Panc1 (cell line): ENCODE measurements at regions not wholly inside any gene's neighbourhood (a gene's known extent, or its start where the extent isn't known, plus 50 kb on each side); places are given as distances from the start of the nearest gene placed in this dataset.
"Not testable (repeated sequence)": the region's sequence is repeated elsewhere in the genome, so short reads cannot be mapped to it uniquely, and the experiment has no call there.

ENCODE experiments used
- ATAC-seq: fragments of 200-7000 bp; cut with Tn5 transposase; 2 replicates; pipeline ENCODE4 v1.9.1; 2020; ENCODE audit warnings: mild to moderate bottlenecking, moderate library complexity
- BruUV-seq: library from RNA; stranded (reverse); fragments of 400-500 nt; replicated peaks from 2 replicates; lab custom pipeline; 2021; lab: Mats Ljungman, UMichigan
- CTCF ChIA-PET: fragments of 300-600 bp; sonication (Branson Sonifier 250); formaldehyde crosslinking; loops from one replicate; lab custom pipeline; 2022; ENCODE audit warnings: antibody characterized with exemption; lab: Charles Lee
- POLR2A ChIA-PET: fragments of 300-600 bp; sonication (Branson Sonifier 250); formaldehyde crosslinking; loops from one replicate; lab custom pipeline; 2022; ENCODE audit warnings: antibody characterized with exemption; lab: Charles Lee
- DNase-seq: peaks from one replicate; pipeline ENCODE4 v3.0.0-alpha.2; 2010; ENCODE audit warnings: low read depth, low spot score
- H3K27ac ChIP-seq: 2 replicates; pipeline ENCODE4 v1.5.1; 2011; ENCODE audit warnings: mild to moderate bottlenecking, low read length, inconsistent platforms
- H3K27me3 ChIP-seq: fragments of 200-500 bp; sonication (Bioruptor generic); 2 replicates; pipeline ENCODE4 v1.6.0; 2014; ENCODE audit warnings: low read length, inconsistent platforms; ENCODE audit not compliant: control insufficient read depth, insufficient read depth
- H3K36me3 ChIP-seq: fragments of 200-500 bp; sonication (Bioruptor generic); 2 replicates; pipeline ENCODE4 v1.5.1; 2014; ENCODE audit warnings: inconsistent platforms, mild to moderate bottlenecking, low read length, moderate library complexity; ENCODE audit not compliant: control insufficient read depth, insufficient read depth
- H3K4me1 ChIP-seq: 2 replicates; pipeline ENCODE4 v1.5.1; 2011; ENCODE audit warnings: inconsistent platforms, mild to moderate bottlenecking, low read length, moderate library complexity; ENCODE audit not compliant: control insufficient read depth, insufficient read depth
- H3K4me3 ChIP-seq, 2 experiments: 2 replicates each; pipeline ENCODE4 v1.5.1; 2011 to 2012; ENCODE audit warnings: low read depth in 2 of 2, low read length in 2 of 2, mild to moderate bottlenecking in 2 of 2, inconsistent platforms in 1 of 2, moderate library complexity in 1 of 2
- H3K9me3 ChIP-seq: fragments of 200-500 bp; sonication (Bioruptor generic); 2 replicates; pipeline ENCODE4 v1.5.1; 2014; ENCODE audit warnings: low read depth, mild to moderate bottlenecking, inconsistent platforms, low read length, moderate library complexity; ENCODE audit not compliant: control insufficient read depth, insufficient read depth
- CTCF ChIP-seq: fragments of 450-650 bp; IDR thresholded peaks from 2 replicates; pipeline ENCODE4 v1.5.1; 2017; ENCODE audit warnings: mild to moderate bottlenecking
- POLR2AphosphoS5 ChIP-seq: IDR thresholded peaks from 2 replicates; pipeline ENCODE4 v1.6.1; 2012; ENCODE audit warnings: mild to moderate bottlenecking, low read depth, low read length, moderate library complexity
- REST ChIP-seq, 2 experiments: IDR thresholded peaks; 2 replicates each; pipeline ENCODE4 v1.6.1; 2011 to 2012; ENCODE audit warnings: low read depth in 2 of 2, control low read depth in 1 of 2, low read length in 1 of 2, mild to moderate bottlenecking in 1 of 2, moderate library complexity in 1 of 2; ENCODE audit not compliant: insufficient read depth in 1 of 2
- SIN3A ChIP-seq: IDR thresholded peaks from 2 replicates; pipeline ENCODE4 v1.6.1; 2012; ENCODE audit warnings: low read depth, mild to moderate bottlenecking, low read length, moderate library complexity, borderline replicate concordance; ENCODE audit not compliant: insufficient read depth
- TCF7L2 ChIP-seq: IDR thresholded peaks from 2 replicates; pipeline ENCODE4 v1.6.1; 2011; ENCODE audit warnings: mild to moderate bottlenecking, low read depth, low read length, inconsistent platforms
- in situ Hi-C: cut with HindIII; loops from 2 replicates; pipeline ENCODE4 v1.10.0; 2016; ENCODE audit warnings: low sequenced_read_pairs, low pct_unique_long_range_greater_than_20kb
- intact Hi-C: fragments of 100-400 bp; cut with micrococcal nuclease; formaldehyde crosslinking; loops from one replicate; pipeline ENCODE4 v1.10.0; 2022; ENCODE audit not compliant: unreplicated experiment

GRCh38 chr10:22779331-22780019 is 65.1 kb upstream of the PIP4K2A start:
- CTCF ChIA-PET: no interaction called here
- no TSS peak for BruUV-seq
- in situ Hi-C loops: no loop called here

GRCh38 chr10:22774102-22774501 is 59.7 kb upstream of the PIP4K2A start:
- CTCF ChIA-PET: no interaction called here
- intact Hi-C loops: no loop called here
- ATAC-seq (no peak), DNase-seq (no peak)
- POLR2A ChIA-PET: no interaction called here
- BruUV-seq: no TSS peak
- peaks cover 2% of the 10 kb centered on the region; the same call in 1 of the 2 replicates for H3K27me3 ChIP-seq
- H3K4me1 ChIP-seq: no peaks in the 10 kb centered on the region
- H3K27ac ChIP-seq: no peak overlapping the region
- H3K36me3 ChIP-seq: no peaks in the 10 kb centered on the region
- no peaks in the 10 kb centered on the region for H3K9me3 ChIP-seq
- H3K4me3 ChIP-seq: no peak overlapping the region
- TF ChIP-seq REST (IDR thresholded peaks at IDR 0.05; ENCODE audit: insufficient read depth in 1 of 2, low read depth in 2 of 2, low read length in 1 of 2) (no peak), SIN3A (no peak), CTCF (no peak), POLR2AphosphoS5 (no peak), TCF7L2 (no peak)
- in situ Hi-C loops: no loop called here

More at GRCh38 chr10:22779331-22780019, 65.1 kb upstream of the PIP4K2A start:
- no peak for TF ChIP-seq POLR2AphosphoS5
- TF ChIP-seq TCF7L2: no peak
- no peak for TF ChIP-seq REST (IDR thresholded peaks at IDR 0.05; ENCODE audit: insufficient read depth in 1 of 2, low read depth in 2 of 2, low read length in 1 of 2)
- Histone ChIP-seq H3K9me3 (no peaks in the 10 kb centered on the region), H3K27me3 (no peaks in the 10 kb centered on the region), H3K4me1 (no peaks in the 10 kb centered on the region), H3K36me3 (no peaks in the 10 kb centered on the region), H3K27ac (no peak overlapping the region), H3K4me3 (no peak overlapping the region)
- POLR2A ChIA-PET: no interaction called here
- intact Hi-C loops: no loop called here
- ATAC-seq (no peak), DNase-seq (no peak)

- H3K4me3 ChIP-seq, H3K36me3 ChIP-seq, ATAC-seq, H3K27me3 ChIP-seq, CTCF ChIA-PET, DNase-seq, H3K27ac ChIP-seq, POLR2A ChIA-PET, BruUV-seq, H3K4me1 ChIP-seq, H3K9me3 ChIP-seq, intact Hi-C loops, in situ Hi-C loops: not testable (repeated sequence)
Observed at GRCh38 chr10:22771631-22772030, 57.3 kb upstream of the PIP4K2A start.
